Neural cell (in vitro differentiated cells): ENCODE measurements at regions not wholly inside any gene's neighbourhood (a gene's known extent, or its start where the extent isn't known, plus 50 kb on each side); places are given as distances from the start of the nearest gene placed in this dataset.
"Not testable (repeated sequence)": the region's sequence is repeated elsewhere in the genome, so short reads cannot be mapped to it uniquely, and the experiment has no call there.

Source experiments
- H2AFZ ChIP-seq: fragments of 200-600, 300-800 bp; sonication (generic), shearing (Covaris generic); 2 replicates; pipeline ENCODE4 v1.6.0; 2014; ENCODE audit warnings: low read depth, mild to moderate bottlenecking, antibody characterized with exemption, low read length, moderate library complexity
- H3F3A ChIP-seq: fragments of 200-600 bp; shearing (Covaris generic); 2 replicates; pipeline ENCODE4 v1.6.1; 2016; ENCODE audit warnings: mild to moderate bottlenecking, moderate library complexity, mixed read lengths, antibody characterized with exemption, low read length; ENCODE audit not compliant: insufficient read depth, poor library complexity, severe bottlenecking
- H3K27ac ChIP-seq: fragments of 200-600, 300-800 bp; sonication (generic), shearing (Covaris generic); 2 replicates; pipeline ENCODE4 v1.5.1; 2014; ENCODE audit warnings: mild to moderate bottlenecking, low read length, moderate library complexity
- H3K27me3 ChIP-seq: fragments of 300-800, 200-600 bp; sonication (generic), shearing (Covaris generic); 2 replicates; pipeline ENCODE4 v1.6.0; 2014; ENCODE audit warnings: mild to moderate bottlenecking, low read depth, low read length, moderate library complexity; ENCODE audit not compliant: insufficient read depth
- H3K36me3 ChIP-seq: fragments of 300-800, 200-600 bp; sonication (generic), shearing (Covaris generic); 2 replicates; pipeline ENCODE4 v1.5.1; 2014; ENCODE audit warnings: mild to moderate bottlenecking, antibody characterized with exemption, low read length, moderate library complexity; ENCODE audit not compliant: insufficient read depth
- H3K4me2 ChIP-seq: fragments of 300-800, 200-600 bp; sonication (generic), shearing (Covaris generic); 2 replicates; pipeline ENCODE4 v1.6.0; 2014; ENCODE audit warnings: mild to moderate bottlenecking, low read length
- H3K4me3 ChIP-seq: fragments of 300-800, 200-600 bp; sonication (generic), shearing (Covaris generic); 2 replicates; pipeline ENCODE4 v1.5.1; 2014; ENCODE audit warnings: mild to moderate bottlenecking, low read length, moderate library complexity
- H3K79me2 ChIP-seq: fragments of 200-600 bp; shearing (Covaris generic); replicated peaks from 2 replicates; pipeline ENCODE4 v1.6.0; 2014; ENCODE audit warnings: mild to moderate bottlenecking, low read length, moderate library complexity; ENCODE audit not compliant: insufficient read depth
- H3K9ac ChIP-seq: fragments of 300-800, 200-600 bp; sonication (generic), shearing (Covaris generic); 2 replicates; pipeline ENCODE4 v1.6.1; 2016; ENCODE audit warnings: mild to moderate bottlenecking, low read length, mixed read lengths
- H3K9me2 ChIP-seq: fragments of 200-600 bp; shearing (Covaris generic); 2 replicates; pipeline ENCODE4 v1.6.1; 2016; ENCODE audit warnings: mild to moderate bottlenecking, low read length, mixed read lengths; ENCODE audit not compliant: insufficient read depth
- H3K9me3 ChIP-seq: fragments of 200-600, 300-800 bp; sonication (generic), shearing (Covaris generic); 2 replicates; pipeline ENCODE4 v1.6.1; 2016; ENCODE audit warnings: mild to moderate bottlenecking, mixed run types, low read length, moderate library complexity, mixed read lengths
- H4K20me1 ChIP-seq: fragments of 200-600 bp; shearing (Covaris generic); 2 replicates; pipeline ENCODE4 v1.6.1; 2016; ENCODE audit warnings: mild to moderate bottlenecking, mixed run types; ENCODE audit not compliant: insufficient read depth
- EP300 ChIP-seq: fragments of 450-650 bp; conservative IDR thresholded peaks from 2 replicates; pipeline ENCODE4 v1.6.1; 2014; ENCODE audit warnings: antibody characterized with exemption, mild to moderate bottlenecking, moderate library complexity; ENCODE audit not compliant: poor library complexity, severe bottlenecking
- EZH2 ChIP-seq: fragments of 200-600, 300-800 bp; shearing (Covaris generic), sonication (generic); IDR thresholded peaks from 2 replicates; pipeline ENCODE4 v1.6.1; 2014; ENCODE audit warnings: antibody characterized with exemption, low read length, borderline replicate concordance, mild to moderate bottlenecking; ENCODE audit not compliant: insufficient read depth, poor library complexity, severe bottlenecking
- MXI1 ChIP-seq: fragments of 450-650 bp; conservative IDR thresholded peaks from 2 replicates; pipeline ENCODE4 v1.6.1; 2014; ENCODE audit warnings: antibody characterized with exemption, mild to moderate bottlenecking; ENCODE audit not compliant: poor library complexity, severe bottlenecking
- POLR2AphosphoS5 ChIP-seq: IDR thresholded peaks from 2 replicates; pipeline ENCODE4 v1.6.1; 2012
- RAD21 ChIP-seq: fragments of 450-650 bp; conservative IDR thresholded peaks from 2 replicates; pipeline ENCODE4 v1.6.1; 2014; ENCODE audit warnings: antibody characterized with exemption, mild to moderate bottlenecking, moderate library complexity
- SMC3 ChIP-seq: fragments of 450-650 bp; conservative IDR thresholded peaks from 2 replicates; pipeline ENCODE4 v1.6.1; 2014; ENCODE audit warnings: antibody characterized with exemption, mild to moderate bottlenecking, moderate library complexity; ENCODE audit not compliant: poor library complexity
- TAF1 ChIP-seq: IDR thresholded peaks from 2 replicates; pipeline ENCODE4 v1.6.1; 2012; ENCODE audit warnings: low read depth
- TF ChIP-seq, protein P1 (sequence below): IDR thresholded peaks from 2 replicates; pipeline ENCODE4 v1.6.1; 2012; ENCODE audit warnings: borderline replicate concordance
- TF ChIP-seq, protein P2 (sequence below): fragments of 450-650 bp; IDR thresholded peaks from 2 replicates; pipeline ENCODE4 v1.5.1; 2014; ENCODE audit warnings: antibody characterized with exemption, mild to moderate bottlenecking, moderate library complexity; ENCODE audit not compliant: poor library complexity, severe bottlenecking

DNA sequence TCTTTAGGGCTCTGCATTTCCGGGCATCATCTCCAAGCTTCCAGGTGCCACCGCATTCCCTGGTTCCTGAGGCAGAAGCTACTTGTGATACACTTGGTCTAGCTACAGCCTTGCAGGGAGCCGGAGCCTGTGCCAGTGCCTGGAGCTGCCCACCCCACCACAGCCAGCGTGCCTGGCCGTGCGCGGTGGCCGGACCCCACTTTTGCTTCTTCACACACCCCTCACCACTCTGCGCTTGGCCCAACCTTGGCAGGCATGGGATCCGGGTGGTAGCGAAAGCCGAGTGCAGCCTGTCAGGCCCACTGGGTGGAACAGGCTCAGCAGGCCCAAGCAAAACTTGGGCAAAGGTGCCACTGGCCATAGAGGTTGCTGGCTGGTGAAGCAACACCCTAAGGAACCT lies 823.7 kb downstream of the GLUD2 start:
- Histone ChIP-seq H3K9me2 (no peaks in the 10 kb centered on the region), H3F3A (no peaks in the 10 kb centered on the region), H3K4me3 (no peak overlapping the region), H3K9ac (no peak overlapping the region), H3K36me3 (no peaks in the 10 kb centered on the region), H3K79me2 (no peaks in the 10 kb centered on the region), H4K20me1 (no peaks in the 10 kb centered on the region), H3K27ac (no peak overlapping the region), H3K9me3 (no peaks in the 10 kb centered on the region), H2AFZ (no peak overlapping the region), H3K27me3 (no peaks in the 10 kb centered on the region), H3K4me2 (no peak overlapping the region)
- TF ChIP-seq, protein P1, sequence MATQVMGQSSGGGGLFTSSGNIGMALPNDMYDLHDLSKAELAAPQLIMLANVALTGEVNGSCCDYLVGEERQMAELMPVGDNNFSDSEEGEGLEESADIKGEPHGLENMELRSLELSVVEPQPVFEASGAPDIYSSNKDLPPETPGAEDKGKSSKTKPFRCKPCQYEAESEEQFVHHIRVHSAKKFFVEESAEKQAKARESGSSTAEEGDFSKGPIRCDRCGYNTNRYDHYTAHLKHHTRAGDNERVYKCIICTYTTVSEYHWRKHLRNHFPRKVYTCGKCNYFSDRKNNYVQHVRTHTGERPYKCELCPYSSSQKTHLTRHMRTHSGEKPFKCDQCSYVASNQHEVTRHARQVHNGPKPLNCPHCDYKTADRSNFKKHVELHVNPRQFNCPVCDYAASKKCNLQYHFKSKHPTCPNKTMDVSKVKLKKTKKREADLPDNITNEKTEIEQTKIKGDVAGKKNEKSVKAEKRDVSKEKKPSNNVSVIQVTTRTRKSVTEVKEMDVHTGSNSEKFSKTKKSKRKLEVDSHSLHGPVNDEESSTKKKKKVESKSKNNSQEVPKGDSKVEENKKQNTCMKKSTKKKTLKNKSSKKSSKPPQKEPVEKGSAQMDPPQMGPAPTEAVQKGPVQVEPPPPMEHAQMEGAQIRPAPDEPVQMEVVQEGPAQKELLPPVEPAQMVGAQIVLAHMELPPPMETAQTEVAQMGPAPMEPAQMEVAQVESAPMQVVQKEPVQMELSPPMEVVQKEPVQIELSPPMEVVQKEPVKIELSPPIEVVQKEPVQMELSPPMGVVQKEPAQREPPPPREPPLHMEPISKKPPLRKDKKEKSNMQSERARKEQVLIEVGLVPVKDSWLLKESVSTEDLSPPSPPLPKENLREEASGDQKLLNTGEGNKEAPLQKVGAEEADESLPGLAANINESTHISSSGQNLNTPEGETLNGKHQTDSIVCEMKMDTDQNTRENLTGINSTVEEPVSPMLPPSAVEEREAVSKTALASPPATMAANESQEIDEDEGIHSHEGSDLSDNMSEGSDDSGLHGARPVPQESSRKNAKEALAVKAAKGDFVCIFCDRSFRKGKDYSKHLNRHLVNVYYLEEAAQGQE: no peak
- TF ChIP-seq SMC3 (no peak), TAF1 (no peak), POLR2AphosphoS5 (no peak), EZH2 (no peak), RAD21 (no peak), EP300 (no peak), MXI1 (no peak)
- TF ChIP-seq, protein P2, sequence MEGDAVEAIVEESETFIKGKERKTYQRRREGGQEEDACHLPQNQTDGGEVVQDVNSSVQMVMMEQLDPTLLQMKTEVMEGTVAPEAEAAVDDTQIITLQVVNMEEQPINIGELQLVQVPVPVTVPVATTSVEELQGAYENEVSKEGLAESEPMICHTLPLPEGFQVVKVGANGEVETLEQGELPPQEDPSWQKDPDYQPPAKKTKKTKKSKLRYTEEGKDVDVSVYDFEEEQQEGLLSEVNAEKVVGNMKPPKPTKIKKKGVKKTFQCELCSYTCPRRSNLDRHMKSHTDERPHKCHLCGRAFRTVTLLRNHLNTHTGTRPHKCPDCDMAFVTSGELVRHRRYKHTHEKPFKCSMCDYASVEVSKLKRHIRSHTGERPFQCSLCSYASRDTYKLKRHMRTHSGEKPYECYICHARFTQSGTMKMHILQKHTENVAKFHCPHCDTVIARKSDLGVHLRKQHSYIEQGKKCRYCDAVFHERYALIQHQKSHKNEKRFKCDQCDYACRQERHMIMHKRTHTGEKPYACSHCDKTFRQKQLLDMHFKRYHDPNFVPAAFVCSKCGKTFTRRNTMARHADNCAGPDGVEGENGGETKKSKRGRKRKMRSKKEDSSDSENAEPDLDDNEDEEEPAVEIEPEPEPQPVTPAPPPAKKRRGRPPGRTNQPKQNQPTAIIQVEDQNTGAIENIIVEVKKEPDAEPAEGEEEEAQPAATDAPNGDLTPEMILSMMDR: no peak

DNA sequence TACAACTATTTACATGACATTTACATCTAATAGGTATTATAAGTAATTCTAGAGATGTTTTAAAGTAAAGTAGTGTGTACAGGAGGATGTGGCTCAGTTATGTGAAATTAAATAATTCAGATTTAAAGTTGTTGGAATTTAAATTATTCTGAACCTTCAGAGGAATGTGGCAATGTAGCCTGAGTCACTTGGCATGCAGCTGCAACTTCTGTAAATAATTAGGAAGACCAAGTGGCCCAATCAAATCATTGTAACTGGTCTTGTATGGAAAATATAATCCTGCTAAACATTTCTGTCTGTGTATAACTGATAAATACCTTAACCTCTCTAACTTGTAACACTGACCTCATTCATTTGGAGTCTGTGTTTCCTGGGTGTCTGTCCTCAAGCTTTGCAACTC lies 828.9 kb downstream of the GLUD2 start:
- Histone ChIP-seq H3K79me2 (no peaks in the 10 kb centered on the region), H3K27me3 (no peaks in the 10 kb centered on the region), H3K9me3 (no peaks in the 10 kb centered on the region), H4K20me1 (no peaks in the 10 kb centered on the region), H3F3A (no peaks in the 10 kb centered on the region), H3K27ac (no peak overlapping the region), H2AFZ (no peak overlapping the region), H3K4me2 (no peak overlapping the region), H3K4me3 (no peak overlapping the region), H3K9me2 (no peaks in the 10 kb centered on the region), H3K36me3 (no peaks in the 10 kb centered on the region), H3K9ac (no peak overlapping the region)
- TF ChIP-seq SMC3: no peak
- TF ChIP-seq, protein P2: no peak
- TF ChIP-seq, protein P1: no peak

DNA sequence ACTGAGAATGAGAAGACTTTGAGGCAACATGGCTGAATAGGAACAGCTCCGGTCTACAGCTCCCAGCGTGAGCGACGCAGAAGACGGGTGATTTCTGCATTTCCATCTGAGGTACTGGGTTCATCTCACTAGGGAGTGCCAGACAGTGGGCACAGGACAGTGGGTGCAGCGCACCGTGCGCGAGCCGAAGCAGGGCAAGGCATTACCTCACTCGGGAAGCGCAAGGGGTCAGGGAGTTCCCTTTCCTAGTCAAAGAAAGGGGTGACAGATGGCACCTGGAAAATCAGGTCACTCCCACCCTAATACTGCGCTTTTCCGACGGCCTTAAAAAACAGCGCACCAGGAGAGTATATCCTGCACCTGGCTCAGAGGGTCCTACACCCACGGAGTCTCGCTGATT lies 829.9 kb downstream of the GLUD2 start:
- not testable (repeated sequence) for H4K20me1 ChIP-seq

More for the DNA sequence above, 829.9 kb downstream of the GLUD2 start:
- H2AFZ ChIP-seq, H3K4me3 ChIP-seq, H3K9me2 ChIP-seq, H3K79me2 ChIP-seq, H3K4me2 ChIP-seq, H3F3A ChIP-seq, H3K9me3 ChIP-seq, H3K36me3 ChIP-seq, H3K27me3 ChIP-seq, H3K9ac ChIP-seq, H3K27ac ChIP-seq: not testable (repeated sequence)
